Naive thymus-derived CD4-positive, alpha-beta T cell (primary cell): ENCODE measurements at regions not wholly inside any gene's neighbourhood (a gene's known extent, or its start where the extent isn't known, plus 50 kb on each side); places are given as distances from the start of the nearest gene placed in this dataset.

Experiments
- ATAC-seq: fragments of 150-1000 bp; cut with Tn5 transposase; 2 replicates; pipeline ENCODE4 v1.10.0; 2021; ENCODE audit warnings: mild to moderate bottlenecking, moderate library complexity
- CTCF ChIA-PET: fragments of 350-600 bp; sonication (Branson Sonifier 250); formaldehyde crosslinking; loops from one replicate; lab custom pipeline; 2021; ENCODE audit warnings: antibody characterized with exemption; lab: Charles Lee
- POLR2A ChIA-PET: fragments of 350-600 bp; sonication (Branson Sonifier 250); formaldehyde crosslinking; loops from one replicate; lab custom pipeline; 2021; ENCODE audit warnings: antibody characterized with exemption, inconsistent platforms; lab: Charles Lee
- DNase-seq, 9 donors: peaks; one replicate each; pipeline versions ENCODE4 v3.0.0 to v3.0.0-alpha.2; 2020 to 2022; ENCODE audit warnings: mixed read lengths in 1 of 9
- H3K27ac ChIP-seq: one replicate; pipeline ENCODE4 v1.7.0; 2013; ENCODE audit warnings: mild to moderate bottlenecking, low read depth, low read length, moderate library complexity
- H3K27me3 ChIP-seq, 2 donors: one replicate each; pipeline ENCODE4 v1.7.0; 2013; ENCODE audit warnings: low read length in 2 of 2, mild to moderate bottlenecking in 2 of 2, moderate library complexity in 2 of 2; ENCODE audit not compliant: control insufficient read depth in 2 of 2, insufficient read depth in 2 of 2
- H3K36me3 ChIP-seq, 3 experiments: 1 replicate in 2 of 3; 2 replicates in 1 of 3; pipeline ENCODE4 v1.7.0; 2013; ENCODE audit warnings: low read length in 3 of 3, mild to moderate bottlenecking in 3 of 3, moderate library complexity in 1 of 3; ENCODE audit not compliant: insufficient read depth in 3 of 3, control insufficient read depth in 2 of 3
- H3K4me1 ChIP-seq, 2 donors: one replicate each; pipeline ENCODE4 v1.7.0; 2013; ENCODE audit warnings: low read length in 2 of 2, mild to moderate bottlenecking in 2 of 2, moderate library complexity in 1 of 2; ENCODE audit not compliant: control insufficient read depth in 2 of 2, insufficient read depth in 2 of 2
- H3K4me3 ChIP-seq: 2 replicates; pipeline ENCODE4 v1.7.0; 2013; ENCODE audit warnings: mild to moderate bottlenecking, low read length
- H3K9me3 ChIP-seq, 3 experiments: 1 replicate in 2 of 3; 2 replicates in 1 of 3; pipeline ENCODE4 v1.7.0; 2013; ENCODE audit warnings: low read length in 3 of 3; ENCODE audit not compliant: control insufficient read depth in 2 of 3
- H3K27ac Mint-ChIP-seq, 9 donors: one replicate each; pipeline ENCODE4 v1.8.0; 2020 to 2022; ENCODE audit warnings: mixed read lengths in 9 of 9, mild to moderate bottlenecking in 8 of 9, moderate library complexity in 5 of 9, inconsistent platforms in 2 of 9
- H3K27me3 Mint-ChIP-seq, 5 donors: one replicate each; pipeline ENCODE4 v1.8.0; 2021 to 2022; ENCODE audit warnings: mixed read lengths in 5 of 5, mild to moderate bottlenecking in 1 of 5
- H3K36me3 Mint-ChIP-seq, 5 donors: one replicate each; pipeline ENCODE4 v1.8.0; 2020 to 2022; ENCODE audit warnings: mixed read lengths in 5 of 5, mild to moderate bottlenecking in 3 of 5, inconsistent platforms in 1 of 5
- H3K4me1 Mint-ChIP-seq, 7 donors: one replicate each; pipeline ENCODE4 v1.8.0; 2020 to 2022; ENCODE audit warnings: mixed read lengths in 7 of 7, mild to moderate bottlenecking in 3 of 7, inconsistent platforms in 1 of 7
- H3K4me3 Mint-ChIP-seq, 10 donors: one replicate each; pipeline ENCODE4 v1.8.0; 2020 to 2022; ENCODE audit warnings: mild to moderate bottlenecking in 10 of 10, mixed read lengths in 10 of 10, moderate library complexity in 6 of 10, inconsistent platforms in 2 of 10
- H3K9me3 Mint-ChIP-seq, 11 donors: one replicate each; pipeline ENCODE4 v1.8.0; 2020 to 2022; ENCODE audit warnings: mixed read lengths in 11 of 11, mild to moderate bottlenecking in 4 of 11, inconsistent platforms in 1 of 11, moderate library complexity in 1 of 11
- intact Hi-C, 2 donors: fragments of 100-400 bp; cut with micrococcal nuclease; formaldehyde crosslinking; loops; one replicate each; pipeline ENCODE4 v1.15.1; 2023

GRCh38 chr4:125735102-125735501, 420.3 kb downstream of the FAT4 start:
- H3K4me1 Mint-ChIP-seq = no peaks in the 10 kb centered on the region
- DNase-seq (no peak), ATAC-seq (no peak)
- ChIA-PET POLR2A (no interaction called here), CTCF (no interaction called here)
- no peaks in the 10 kb centered on the region for H3K4me1 ChIP-seq
- H3K36me3 Mint-ChIP-seq = no peaks in the 10 kb centered on the region
- no peak overlapping the region for H3K4me3 ChIP-seq
- H3K27me3 Mint-ChIP-seq = peaks cover 0 to 5% (median 0%) of the 10 kb centered on the region in 5 donors
- H3K27ac Mint-ChIP-seq = no peak overlapping the region
- no peak overlapping the region for H3K27ac ChIP-seq
- no peaks in the 10 kb centered on the region for H3K27me3 ChIP-seq
- no peak overlapping the region for H3K4me3 Mint-ChIP-seq
- intact Hi-C loops = no loop called here
- H3K36me3 ChIP-seq = no peaks in the 10 kb centered on the region
- H3K9me3 Mint-ChIP-seq = peaks cover 0 to 10% (median 3%) of the 10 kb centered on the region in 11 donors
- no peaks in the 10 kb centered on the region for H3K9me3 ChIP-seq

DNA sequence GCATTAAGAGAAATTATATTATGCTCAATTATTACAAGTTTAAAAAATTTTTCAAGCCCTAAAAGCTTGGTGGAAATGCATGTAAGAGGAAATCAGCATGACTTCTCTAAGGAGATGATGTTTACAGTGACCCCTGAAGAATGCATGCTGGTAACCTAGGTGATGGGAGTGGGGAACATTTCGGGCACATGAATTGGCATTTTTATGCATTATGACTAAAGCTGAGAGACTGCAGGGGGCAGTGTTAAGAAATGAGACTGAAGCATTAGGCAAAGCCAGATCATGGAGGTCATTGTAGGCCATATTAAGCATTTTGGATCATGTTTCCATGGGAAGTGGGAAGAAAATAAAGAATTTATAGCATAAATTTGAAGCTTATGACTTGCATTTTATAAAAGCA, 421.3 kb downstream of the FAT4 start:
- Histone ChIP-seq H3K4me1 (no peaks in the 10 kb centered on the region), H3K36me3 (no peaks in the 10 kb centered on the region), H3K27ac (no peak overlapping the region), H3K4me3 (no peak overlapping the region), H3K9me3 (no peaks in the 10 kb centered on the region), H3K27me3 (no peaks in the 10 kb centered on the region)
- ChIA-PET CTCF (no interaction called here), POLR2A (no interaction called here)
- Mint-ChIP-seq H3K4me1 (no peaks in the 10 kb centered on the region), H3K27me3 (peaks cover 0 to 5% (median 0%) of the 10 kb centered on the region in 5 donors), H3K4me3 (no peak overlapping the region), H3K9me3 (peaks cover 0 to 7% (median 3%) of the 10 kb centered on the region in 11 donors), H3K36me3 (no peaks in the 10 kb centered on the region), H3K27ac (no peak overlapping the region)
- DNase-seq (no peak), ATAC-seq (no peak)
- intact Hi-C loops = no loop called here

DNA sequence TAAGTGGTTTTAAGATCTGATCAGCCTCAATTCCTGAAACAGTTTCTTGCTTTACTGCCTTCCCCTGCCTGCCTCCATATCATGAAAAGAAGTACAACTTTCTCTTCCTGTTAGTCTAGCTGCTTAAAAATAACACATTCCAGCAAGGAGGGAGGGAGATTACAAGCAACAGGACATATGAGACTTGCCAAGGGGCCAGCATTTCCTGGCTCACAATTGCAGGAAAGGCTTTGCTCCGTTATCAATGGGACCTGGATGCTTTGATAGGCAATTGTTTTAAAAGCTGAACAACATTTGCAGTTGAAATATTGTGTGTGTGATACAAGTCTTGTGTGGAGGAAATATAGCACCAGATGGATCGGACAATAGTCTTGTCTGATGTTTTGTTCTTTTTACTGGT, 425.0 kb downstream of the FAT4 start:
- Mint-ChIP-seq H3K27ac (no peak overlapping the region), H3K27me3 (no peaks in the 10 kb centered on the region), H3K4me3 (no peak overlapping the region), H3K4me1 (no peaks in the 10 kb centered on the region), H3K36me3 (no peaks in the 10 kb centered on the region), H3K9me3 (peaks cover 0 to 10% (median 4%) of the 10 kb centered on the region in 11 donors)
- H3K9me3 ChIP-seq = no peaks in the 10 kb centered on the region
- H3K4me3 ChIP-seq = no peak overlapping the region
- H3K4me1 ChIP-seq = no peaks in the 10 kb centered on the region
- H3K27me3 ChIP-seq = no peaks in the 10 kb centered on the region
- no peak overlapping the region for H3K27ac ChIP-seq
- DNase-seq = no peak
- H3K36me3 ChIP-seq = no peaks in the 10 kb centered on the region
- CTCF ChIA-PET = no interaction called here
- POLR2A ChIA-PET = no interaction called here
- intact Hi-C loops = loop anchor here in 1 of 2 donors (5.0 kb wide), 1 partner anchor 427 kb away; the partner anchor contains the start of gene FAT4
- ATAC-seq = no peak

DNA sequence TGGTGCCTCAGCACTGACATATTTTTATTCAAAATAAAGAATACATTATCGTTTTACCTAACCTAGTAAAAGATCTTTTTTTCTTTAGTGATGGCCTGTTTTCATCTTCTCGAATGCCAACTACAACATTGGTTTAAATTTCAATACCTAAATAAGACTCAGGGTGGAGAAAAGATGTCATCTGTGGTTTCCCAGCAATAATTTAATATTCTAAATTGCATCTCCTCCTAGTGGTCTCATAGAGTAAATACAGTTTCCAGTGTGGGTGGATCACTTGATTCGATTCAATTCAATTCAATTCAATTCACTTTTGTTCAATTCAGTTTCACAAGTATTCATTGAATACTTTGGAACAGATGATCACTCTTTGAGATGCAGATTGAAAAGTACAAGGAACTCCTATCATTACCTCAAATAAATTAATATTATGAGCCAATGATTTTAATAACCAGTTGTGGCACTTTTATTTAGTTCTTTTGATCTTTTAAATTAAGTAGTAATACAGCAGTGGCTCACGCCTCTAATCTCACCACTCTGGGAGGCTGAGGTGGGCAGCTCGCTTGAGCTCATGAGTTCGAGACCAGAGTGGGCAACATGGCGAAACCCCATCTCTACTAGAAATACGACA, 427.2 kb downstream of the FAT4 start:
- Histone ChIP-seq H3K27ac (no peak overlapping the region), H3K4me1 (no peaks in the 10 kb centered on the region), H3K4me3 (no peak overlapping the region), H3K27me3 (no peaks in the 10 kb centered on the region), H3K9me3 (no peaks in the 10 kb centered on the region), H3K36me3 (no peaks in the 10 kb centered on the region)
- Mint-ChIP-seq H3K4me3 (no peak overlapping the region), H3K27me3 (no peaks in the 10 kb centered on the region), H3K27ac (no peak overlapping the region), H3K9me3 (peaks cover 0 to 13% (median 4%) of the 10 kb centered on the region in 11 donors), H3K4me1 (no peaks in the 10 kb centered on the region), H3K36me3 (no peaks in the 10 kb centered on the region)
- ATAC-seq (no peak), DNase-seq (no peak)
- ChIA-PET POLR2A (no interaction called here), CTCF (no interaction called here)
- intact Hi-C loops = loop anchor here in 1 of 2 donors (5.0 kb wide), 1 partner anchor 430 kb away; the partner anchor contains the start of gene FAT4

DNA sequence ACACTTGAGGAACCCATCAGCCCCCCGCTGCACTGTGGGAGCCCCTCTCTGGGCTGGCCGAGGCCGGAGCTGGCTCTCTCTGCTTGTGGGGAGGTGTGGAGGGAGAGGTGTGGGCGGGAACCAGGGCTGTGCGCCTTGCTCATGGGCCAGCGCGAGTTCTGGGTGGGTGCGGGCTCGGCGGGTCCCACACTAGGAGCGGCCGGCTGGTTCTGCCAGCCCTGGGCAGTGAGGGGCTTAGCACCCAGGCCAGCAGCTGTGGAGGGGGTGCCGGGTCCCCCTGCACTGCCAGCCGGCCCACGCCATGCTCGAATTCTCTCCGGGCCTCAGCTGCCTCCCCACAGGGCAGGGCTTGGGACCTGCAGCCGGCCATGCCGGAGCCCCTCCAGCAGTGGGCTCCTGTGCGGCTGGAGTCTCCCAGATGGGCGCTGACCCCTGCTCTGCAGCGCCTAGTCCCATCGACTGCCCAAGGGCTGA, 430.2 kb downstream of the FAT4 start:
- POLR2A ChIA-PET = no interaction called here
- intact Hi-C loops = loop anchor here in 1 of 2 donors (5.0 kb wide), 1 partner anchor 433 kb away; the partner anchor contains the start of gene FAT4

GRCh38 chr4:125749354-125749753, 434.6 kb downstream of the FAT4 start:
- Histone ChIP-seq H3K27ac (no peak overlapping the region), H3K4me3 (no peak overlapping the region), H3K9me3 (no peaks in the 10 kb centered on the region), H3K4me1 (no peaks in the 10 kb centered on the region), H3K36me3 (no peaks in the 10 kb centered on the region), H3K27me3 (no peaks in the 10 kb centered on the region)
- DNase-seq (no peak), ATAC-seq (no peak)
- intact Hi-C loops = no loop called here
- CTCF ChIA-PET = no interaction called here
- H3K9me3 Mint-ChIP-seq = peaks cover 0 to 20% (median 7%) of the 10 kb centered on the region in 11 donors
- no peaks in the 10 kb centered on the region for H3K27me3 Mint-ChIP-seq
- no peaks in the 10 kb centered on the region for H3K36me3 Mint-ChIP-seq
- H3K4me1 Mint-ChIP-seq = no peaks in the 10 kb centered on the region
- POLR2A ChIA-PET = no interaction called here
- no peak overlapping the region for H3K4me3 Mint-ChIP-seq
- no peak overlapping the region for H3K27ac Mint-ChIP-seq

More for the DNA sequence above, 430.2 kb downstream of the FAT4 start:
- Histone ChIP-seq H3K27me3 (no peaks in the 10 kb centered on the region), H3K9me3 (no peaks in the 10 kb centered on the region), H3K36me3 (no peaks in the 10 kb centered on the region), H3K4me1 (no peaks in the 10 kb centered on the region), H3K4me3 (no peak overlapping the region), H3K27ac (no peak overlapping the region)
- CTCF ChIA-PET = no interaction called here
- no peaks in the 10 kb centered on the region for H3K4me1 Mint-ChIP-seq
- no peaks in the 10 kb centered on the region for H3K36me3 Mint-ChIP-seq
- no peak overlapping the region for H3K27ac Mint-ChIP-seq
- ATAC-seq (no peak), DNase-seq (no peak)
- H3K4me3 Mint-ChIP-seq = no peak overlapping the region
- H3K9me3 Mint-ChIP-seq = peaks cover 0 to 16% (median 7%) of the 10 kb centered on the region in 11 donors
- no peaks in the 10 kb centered on the region for H3K27me3 Mint-ChIP-seq

DNA sequence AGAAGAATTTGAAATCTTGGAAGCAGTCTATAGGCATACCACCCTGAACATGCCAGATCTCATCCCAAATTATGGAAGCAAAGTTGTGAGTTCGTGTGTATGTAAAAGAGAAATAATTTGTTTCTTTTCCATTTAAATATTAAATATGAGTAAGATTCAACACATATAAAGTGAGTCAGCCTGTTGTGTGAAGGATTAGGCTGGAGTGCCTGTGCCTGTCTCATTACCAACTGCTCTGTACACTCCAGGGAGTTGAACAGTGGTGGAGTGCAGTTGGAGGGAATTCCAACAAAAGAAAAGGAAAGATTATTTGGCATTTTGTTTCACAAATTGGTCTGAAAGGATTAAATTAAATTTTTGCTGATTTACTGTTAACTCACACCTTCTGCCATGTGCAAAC, 435.6 kb downstream of the FAT4 start:
- intact Hi-C loops = no loop called here
- H3K4me1 Mint-ChIP-seq = no peaks in the 10 kb centered on the region
- no peak overlapping the region for H3K4me3 Mint-ChIP-seq
- ATAC-seq (no peak), DNase-seq (no peak)
- Histone ChIP-seq H3K4me1 (no peaks in the 10 kb centered on the region), H3K36me3 (no peaks in the 10 kb centered on the region), H3K9me3 (no peaks in the 10 kb centered on the region), H3K27me3 (no peaks in the 10 kb centered on the region), H3K27ac (no peak overlapping the region), H3K4me3 (no peak overlapping the region)
- CTCF ChIA-PET = no interaction called here
- peaks cover 0 to 20% (median 7%) of the 10 kb centered on the region in 11 donors for H3K9me3 Mint-ChIP-seq
- H3K36me3 Mint-ChIP-seq = no peaks in the 10 kb centered on the region
- POLR2A ChIA-PET = no interaction called here
- no peaks in the 10 kb centered on the region for H3K27me3 Mint-ChIP-seq
- H3K27ac Mint-ChIP-seq = no peak overlapping the region
